ENCODE measurements at regions not wholly inside any gene's neighbourhood (a gene's known extent, or its start where the extent isn't known, plus 50 kb on each side); places are given as distances from the start of the nearest gene placed in this dataset.

DNA sequence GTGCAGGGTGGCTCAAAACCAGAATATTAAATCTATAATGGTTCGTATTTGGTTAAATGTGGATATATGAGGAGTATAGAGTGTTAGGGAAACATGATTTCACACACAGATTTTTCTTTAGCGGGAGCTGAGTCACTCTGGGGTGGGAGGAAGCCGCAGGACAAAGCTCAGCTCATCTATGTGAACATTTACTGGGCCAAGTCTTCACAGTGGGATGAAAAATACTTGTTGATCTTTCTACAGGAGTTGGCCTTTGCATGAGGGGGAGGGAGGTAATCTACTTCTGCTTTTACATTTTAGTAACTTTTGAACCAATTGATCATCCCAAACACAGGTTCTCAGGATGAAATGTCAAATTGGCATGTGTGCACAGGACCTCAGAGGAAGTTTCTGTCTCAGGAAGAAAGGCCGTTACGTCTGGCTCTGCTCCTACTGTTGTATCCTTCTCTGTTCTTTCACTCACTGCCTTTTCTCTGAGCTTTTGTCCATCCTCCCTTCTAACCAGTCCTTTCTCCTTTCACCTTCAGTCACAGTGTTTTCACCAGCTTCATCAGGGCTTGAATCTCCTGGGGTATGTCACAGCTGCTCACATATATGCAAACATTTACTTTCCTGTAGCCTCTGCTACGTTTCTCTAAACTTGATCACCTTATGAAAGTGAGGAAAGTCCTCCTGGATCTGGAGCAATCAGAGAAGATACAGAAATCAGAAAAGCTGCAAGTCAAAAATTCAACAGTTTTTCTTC lies 943.3 kb upstream of the FANCL start:
- TF ChIP-seq ASH2L (IDR thresholded peaks at IDR 0.05; ENCODE audit: low read length) (no peak), EP300 (IDR thresholded peaks at IDR 0.05; ENCODE audit: borderline replicate concordance in 1 of 2, low read depth in 2 of 2, low read length in 2 of 2) (no peak), EZH2 (IDR thresholded peaks at IDR 0.05; ENCODE audit: low read depth, low read length, severe bottlenecking) (no peak), JUN (IDR thresholded peaks at IDR 0.05; ENCODE audit: low read depth, low read length) (no peak)
